EH (cell line): ENCODE measurements at regions not wholly inside any gene's neighbourhood (a gene's known extent, or its start where the extent isn't known, plus 50 kb on each side); places are given as distances from the start of the nearest gene placed in this dataset.

Experiments
- DNase-seq: peaks from one replicate; pipeline ENCODE4 v3.0.0-alpha.2; 2015; ENCODE audit warnings: low read depth

DNA sequence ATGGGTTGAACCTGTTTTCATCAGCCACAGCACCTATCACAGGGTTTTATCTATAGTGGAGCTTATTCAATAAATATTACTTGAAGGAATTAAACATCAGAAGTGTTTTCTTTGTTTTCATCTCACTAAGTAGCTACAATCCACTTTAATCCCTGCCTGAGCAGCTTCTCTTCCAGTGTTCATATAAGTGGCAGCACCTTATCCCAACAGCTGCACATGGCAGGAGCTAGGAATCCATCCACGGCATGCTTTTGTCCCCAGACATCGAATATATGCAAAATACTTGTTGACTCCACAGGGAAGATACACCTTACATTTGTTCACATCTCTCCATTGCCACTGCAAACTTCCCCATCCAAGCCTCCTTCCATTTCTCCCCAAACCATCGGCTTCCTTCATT is 549.8 kb upstream of the FAM241A start:
- no peak for DNase-seq

DNA sequence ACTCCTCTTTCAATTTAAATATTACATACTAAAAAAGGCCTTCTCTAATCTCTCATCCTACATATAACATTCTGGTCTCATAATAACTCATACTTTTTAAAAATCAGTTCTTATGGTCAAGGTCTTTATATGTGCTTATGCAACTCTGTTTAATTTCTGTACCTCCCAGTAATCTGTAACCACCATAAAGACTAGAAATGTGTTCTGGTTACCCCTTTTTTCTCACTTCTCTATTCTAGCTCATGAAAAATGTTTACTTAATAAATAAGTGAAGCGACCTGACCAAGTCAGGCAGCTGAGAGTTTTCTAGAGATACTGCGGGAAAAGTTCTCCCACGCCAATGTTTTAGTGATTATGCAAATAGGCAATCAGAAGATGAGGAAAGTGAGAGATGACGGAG is 548.8 kb upstream of the FAM241A start:
- DNase-seq: no peak

GRCh38 chr4:111601671-111602070 is 543.6 kb upstream of the FAM241A start:
- no peak for DNase-seq

- peak; percentile 44 for DNase-seq
These were observed 542.4 kb upstream of the FAM241A start for GRCh38 chr4:111602848-111603247.

GRCh38 chr4:111605111-111605510 is 540.1 kb upstream of the FAM241A start:
- DNase-seq: no peak

GRCh38 chr4:111610681-111611080 is 534.6 kb upstream of the FAM241A start:
- no peak for DNase-seq

DNA sequence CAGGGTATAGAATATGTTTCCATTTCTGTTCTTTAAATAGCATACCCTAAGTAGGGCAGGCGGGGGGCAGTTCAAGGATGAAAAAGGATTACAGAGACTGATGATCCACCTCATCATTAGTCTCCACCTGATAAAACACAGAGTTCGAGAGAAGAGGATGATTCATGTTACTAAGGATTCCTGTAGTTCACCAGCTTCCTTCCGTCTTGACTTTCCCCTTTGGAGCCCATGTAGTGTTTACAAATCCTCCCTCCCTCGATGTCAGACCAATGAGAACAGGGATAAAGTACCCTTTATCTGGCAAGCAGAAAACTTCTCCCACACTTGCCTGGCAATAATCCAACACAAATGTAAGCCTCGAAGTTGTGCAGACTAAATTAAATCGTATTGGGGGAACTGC is 526.3 kb upstream of the FAM241A start:
- no peak for DNase-seq

- no peak for DNase-seq
These were observed 516.8 kb upstream of the FAM241A start for GRCh38 chr4:111628437-111628836.

GRCh38 chr4:111630705-111631104 is 514.5 kb upstream of the FAM241A start:
- DNase-seq: peak; percentile 52

- DNase-seq: peak; percentile 51
These were observed 513.8 kb upstream of the FAM241A start for GRCh38 chr4:111631215-111631999.

DNA sequence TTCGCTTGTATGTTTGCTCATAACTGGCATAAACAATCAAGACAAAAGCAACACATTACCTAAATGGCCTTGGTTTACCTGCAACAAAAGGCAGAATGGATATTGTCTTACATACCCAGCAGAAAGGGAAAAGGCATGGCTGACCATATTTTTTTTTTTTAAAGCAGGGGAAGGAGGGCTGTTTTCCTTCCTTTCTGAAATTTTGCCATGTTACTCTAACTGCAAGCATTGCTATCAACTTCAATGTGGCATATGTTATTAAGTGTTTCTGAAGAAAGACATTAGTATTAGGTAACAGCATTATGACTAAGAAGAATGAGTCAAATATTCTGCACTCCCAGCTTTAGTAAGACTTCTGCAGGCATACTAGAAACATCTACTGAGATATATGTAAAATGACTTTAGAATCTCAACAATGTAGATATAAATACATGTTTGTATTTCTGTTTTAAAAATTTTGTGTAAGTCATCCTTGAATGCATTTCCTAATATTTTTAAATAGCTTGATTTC is 512.6 kb upstream of the FAM241A start:
- DNase-seq: peak; percentile 44

- DNase-seq: no peak
These were observed 511.5 kb upstream of the FAM241A start for GRCh38 chr4:111633663-111634266.

DNA sequence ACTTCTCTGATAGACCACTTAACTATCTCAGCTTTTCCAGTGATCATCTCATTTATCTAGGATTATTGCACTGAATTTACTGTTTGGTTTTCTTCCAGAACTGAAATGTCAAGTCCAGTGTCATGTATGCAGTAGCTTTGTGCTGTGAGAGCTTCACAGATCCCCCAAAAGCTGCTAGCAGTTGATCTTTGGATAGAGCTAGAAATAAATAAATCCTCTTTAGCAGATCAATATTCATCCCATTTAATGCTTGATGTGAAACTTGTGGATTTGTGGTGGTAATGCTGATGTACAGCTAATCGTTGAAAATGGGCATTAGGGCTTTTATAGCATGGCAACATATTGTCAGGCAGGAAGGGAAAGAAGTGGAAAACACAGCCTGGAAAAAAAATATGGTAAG is 509.6 kb upstream of the FAM241A start:
- DNase-seq: no peak

DNA sequence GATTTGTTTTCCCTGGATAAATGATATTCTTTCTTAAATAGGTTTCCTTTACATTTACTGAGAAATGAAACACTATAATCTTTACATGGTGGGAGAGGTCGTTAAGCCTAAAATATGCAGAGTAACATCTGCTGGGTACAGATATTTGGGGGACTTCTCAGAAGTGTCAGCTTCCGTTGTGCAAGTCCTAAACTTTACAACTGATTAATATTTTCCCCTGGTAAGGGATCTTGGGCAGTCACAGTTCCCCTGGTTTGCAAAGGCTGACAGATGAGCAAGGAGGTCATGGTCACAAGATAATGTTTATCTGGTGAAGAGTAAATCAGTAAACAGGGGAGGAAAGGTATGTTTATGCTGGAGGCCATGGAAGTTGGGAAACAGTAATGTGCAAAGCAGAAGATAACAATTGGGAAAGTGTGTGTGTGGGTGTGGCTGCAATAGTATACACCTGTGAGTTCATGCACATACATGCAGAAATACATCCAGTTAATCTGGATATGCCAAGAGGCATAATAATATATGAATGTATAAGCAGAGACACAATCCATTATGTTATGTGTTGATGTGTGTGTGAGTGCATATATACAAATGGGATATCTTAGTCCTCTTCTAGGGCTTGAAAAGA is 508.2 kb upstream of the FAM241A start:
- no peak for DNase-seq

DNA sequence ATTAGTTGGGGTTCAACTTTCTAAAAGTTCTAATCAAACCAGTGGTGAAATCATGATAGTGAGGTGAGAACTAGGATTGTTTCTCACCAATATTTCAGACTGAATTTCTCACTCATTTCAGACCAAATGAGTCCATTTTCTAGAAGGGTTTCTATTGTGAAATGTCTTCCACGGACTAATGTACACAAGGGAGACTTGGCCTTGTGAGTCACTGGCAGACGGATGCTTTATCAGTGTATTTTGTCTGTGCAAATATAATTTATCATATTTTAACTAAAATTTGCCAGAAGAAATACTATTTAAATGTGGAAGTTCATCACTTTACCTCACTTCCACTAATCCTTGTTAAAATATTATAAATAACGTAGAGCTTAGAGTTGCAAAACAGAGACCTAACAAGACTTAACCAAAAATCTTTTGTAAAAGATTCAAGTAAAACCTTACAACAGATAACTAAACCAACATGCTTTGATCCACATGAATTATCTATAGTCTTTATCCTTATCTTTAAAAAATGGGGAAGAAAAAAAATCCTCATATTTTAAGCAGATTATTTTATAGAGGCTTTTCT is 506.0 kb upstream of the FAM241A start:
- peak; percentile 9 for DNase-seq

DNA sequence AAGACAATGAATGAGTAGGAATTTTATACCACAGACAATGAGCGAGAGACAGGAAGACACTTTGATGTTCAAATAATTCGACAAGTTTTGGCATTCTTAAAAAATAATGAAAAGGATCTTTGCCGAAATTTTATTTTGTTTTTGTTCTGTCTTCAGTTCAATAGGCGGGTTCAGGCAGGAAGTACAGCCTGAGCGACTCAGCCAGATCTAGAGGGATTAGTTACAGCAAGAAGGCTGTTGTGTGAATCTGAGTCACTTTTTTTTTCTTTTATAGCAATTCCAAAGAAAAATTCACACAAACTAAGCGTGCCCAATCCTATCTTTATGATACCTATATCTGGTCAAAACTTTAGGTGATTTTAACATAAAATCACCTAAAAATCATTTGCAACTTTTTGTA is 505.4 kb upstream of the FAM241A start:
- peak; percentile 29 for DNase-seq

DNA sequence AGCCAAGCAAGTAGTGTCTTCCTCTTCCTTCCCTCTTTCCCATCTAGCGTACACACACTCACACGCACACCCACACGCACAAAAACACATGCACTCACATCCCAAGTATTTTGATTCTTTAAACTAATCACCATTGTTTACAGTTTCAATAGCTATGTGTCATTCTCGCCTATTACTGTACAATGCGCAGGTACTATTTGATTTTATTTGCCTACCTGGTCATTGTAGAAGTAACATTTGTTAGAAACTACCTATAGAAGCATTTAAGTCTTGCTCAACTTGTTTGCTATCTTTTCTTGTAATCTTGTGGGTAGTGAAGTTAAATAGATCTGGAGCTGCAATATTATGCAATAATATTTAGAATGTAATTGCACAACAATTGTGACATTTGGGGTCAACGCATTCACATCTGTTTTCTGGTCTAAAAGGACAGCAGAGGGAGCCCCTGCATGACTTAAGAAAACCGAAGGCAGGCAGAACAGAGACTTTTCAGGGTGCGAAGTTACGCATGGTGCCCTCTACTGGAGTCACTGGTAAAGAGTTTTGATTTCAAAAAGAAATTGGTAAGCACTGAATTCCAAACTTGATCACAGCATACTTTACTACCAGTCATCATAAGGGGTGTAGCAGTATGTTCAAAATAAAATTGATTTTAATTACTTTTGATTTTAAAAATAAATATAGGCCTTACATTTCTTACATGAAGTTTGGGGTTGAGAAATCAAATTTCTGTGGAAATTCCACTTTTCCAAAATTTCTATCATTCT is 503.3 kb upstream of the FAM241A start:
- DNase-seq: peak; percentile 85

GRCh38 chr4:111648056-111648455 is 497.2 kb upstream of the FAM241A start:
- DNase-seq: no peak

GRCh38 chr4:111649308-111649707 is 495.9 kb upstream of the FAM241A start:
- no peak for DNase-seq

GRCh38 chr4:111650146-111650545 is 495.1 kb upstream of the FAM241A start:
- no peak for DNase-seq

- no peak for DNase-seq
These were observed 494.6 kb upstream of the FAM241A start for GRCh38 chr4:111650674-111651086.

- DNase-seq: peak; percentile 46
These were observed 493.0 kb upstream of the FAM241A start for GRCh38 chr4:111652236-111652635.
